Prostate gland (tissue), 2 donors: ENCODE measurements at regions not wholly inside any gene's neighbourhood (a gene's known extent, or its start where the extent isn't known, plus 50 kb on each side); places are given as distances from the start of the nearest gene placed in this dataset.

Experiments used
- DNase-seq: peaks from one replicate; pipeline ENCODE4 v3.0.0-alpha.2; 2019; ENCODE audit warnings: low spot score
- H3K27ac ChIP-seq, 2 donors: fragments of 200-600 bp; sonication (generic); 2 replicates each; pipeline ENCODE4 v1.5.1; 2017 to 2019
- H3K27me3 ChIP-seq: fragments of 200-600 bp; sonication (generic); replicated peaks from 2 replicates; pipeline ENCODE4 v1.5.1; 2019; ENCODE audit not compliant: insufficient read depth
- H3K36me3 ChIP-seq, 2 donors: fragments of 200-600 bp; sonication (generic); 1 replicate in 1 of 2; 2 replicates in 1 of 2; pipeline versions ENCODE4 v1.5.1 to v1.8.1; 2017 to 2019
- H3K4me1 ChIP-seq: fragments of 200-600 bp; sonication (generic); replicated peaks from 2 replicates; pipeline ENCODE4 v1.5.1; 2019
- H3K4me3 ChIP-seq, 2 donors: fragments of 200-600 bp; sonication (generic); 2 replicates each; pipeline ENCODE4 v1.5.1; 2017 to 2019
- H3K9me3 ChIP-seq: fragments of 200-600 bp; sonication (generic); 2 replicates; pipeline ENCODE4 v1.5.1; 2017
- CTCF ChIP-seq, 4 experiments: fragments of 200-600 bp in 2 of 4; fragments of 450-650 bp in 2 of 4; sonication (generic) in 2 of 4; IDR thresholded peaks; 1 replicate in 3 of 4; 2 replicates in 1 of 4; pipeline ENCODE4 v1.5.1; 2016 to 2019; ENCODE audit warnings: antibody characterized with exemption in 4 of 4, mild to moderate bottlenecking in 2 of 4, moderate library complexity in 2 of 4
- POLR2A ChIP-seq: fragments of 450-650 bp; IDR thresholded peaks from one replicate; pipeline ENCODE4 v1.6.1; 2016; ENCODE audit warnings: antibody characterized with exemption, mild to moderate bottlenecking
- POLR2AphosphoS5 ChIP-seq: sonication (generic); formaldehyde crosslinking; IDR thresholded peaks from one replicate; pipeline ENCODE4 v1.6.1; 2017; ENCODE audit warnings: antibody characterized with exemption
- WGBS: methylation state at CpG from one replicate; pipeline ENCODE4 v1.1.5; 2018; 5-methylcytosine and 5-hydroxymethylcytosine counted together
- intact Hi-C: fragments of 100-400 bp; cut with DNase I; formaldehyde crosslinking; loops from one replicate; pipeline ENCODE4 v1.14.2; 2022

- DNase-seq = no peak
- intact Hi-C loops = no loop called here
- no peak overlapping the region for H3K27ac ChIP-seq
- no peak overlapping the region for H3K4me3 ChIP-seq
- no peaks in the 10 kb centered on the region for H3K36me3 ChIP-seq
- no peaks in the 10 kb centered on the region for H3K9me3 ChIP-seq
- WGBS = 78% methylated on average over 1 of the region's 1 CpG
- H3K27me3 ChIP-seq = no peaks in the 10 kb centered on the region
- no peaks in the 10 kb centered on the region for H3K4me1 ChIP-seq
- TF ChIP-seq POLR2A = no peak
- TF ChIP-seq POLR2AphosphoS5 = no peak
- no peak for TF ChIP-seq CTCF (IDR thresholded peaks at IDR 0.05)
Measured at GRCh38 chr1:186564582-186564981, 103.7 kb upstream of the PDC start.

GRCh38 chr1:186559601-186560116 is 98.7 kb upstream of the PDC start:
- H3K4me3 ChIP-seq = no peak overlapping the region
- no peaks in the 10 kb centered on the region for H3K27me3 ChIP-seq
- intact Hi-C loops = no loop called here
- DNase-seq = no peak
- WGBS = 59% methylated on average over 6 of the region's 6 CpGs
- H3K27ac ChIP-seq = no peak overlapping the region
- no peaks in the 10 kb centered on the region for H3K4me1 ChIP-seq
- H3K9me3 ChIP-seq = no peaks in the 10 kb centered on the region
- TF ChIP-seq CTCF (IDR thresholded peaks at IDR 0.05) (no peak), POLR2AphosphoS5 (no peak), POLR2A (no peak)
- H3K36me3 ChIP-seq = no peaks in the 10 kb centered on the region

- no peak for DNase-seq
- H3K27ac ChIP-seq = no peak overlapping the region
- no peaks in the 10 kb centered on the region for H3K27me3 ChIP-seq
- intact Hi-C loops = no loop called here
- H3K9me3 ChIP-seq = no peaks in the 10 kb centered on the region
- TF ChIP-seq POLR2AphosphoS5 (no peak), CTCF (IDR thresholded peaks at IDR 0.05) (no peak), POLR2A (no peak)
- H3K4me3 ChIP-seq = no peak overlapping the region
- no peaks in the 10 kb centered on the region for H3K36me3 ChIP-seq
- WGBS = 73% methylated on average over 2 of the region's 2 CpGs
- H3K4me1 ChIP-seq = no peaks in the 10 kb centered on the region
Measured at GRCh38 chr1:186557147-186557777, 96.3 kb upstream of the PDC start.

GRCh38 chr1:186550832-186551231 is 89.9 kb upstream of the PDC start:
- no peak overlapping the region for H3K27ac ChIP-seq
- 85% methylated on average over 10 of the region's 10 CpGs for WGBS
- intact Hi-C loops = no loop called here

More at GRCh38 chr1:186550832-186551231, 89.9 kb upstream of the PDC start:
- Histone ChIP-seq H3K27me3 (no peaks in the 10 kb centered on the region), H3K4me1 (no peaks in the 10 kb centered on the region), H3K4me3 (no peak overlapping the region), H3K36me3 (no peaks in the 10 kb centered on the region), H3K9me3 (no peaks in the 10 kb centered on the region)
- no peak for TF ChIP-seq POLR2A
- TF ChIP-seq POLR2AphosphoS5 = no peak
- TF ChIP-seq CTCF (IDR thresholded peaks at IDR 0.05) = no peak
- no peak for DNase-seq
